ENCODE measurements at regions not wholly inside any gene's neighbourhood (a gene's known extent, or its start where the extent isn't known, plus 50 kb on each side); places are given as distances from the start of the nearest gene placed in this dataset.

GRCh38 chr6:168134560-168135201, 55.7 kb upstream of the FRMD1 start:
- Mint-ChIP-seq H3K27me3 (peaks cover 11% of the 10 kb centered on the region), H3K27ac (no peak overlapping the region)
- POLR2A ChIA-PET, result no interaction called here

More at GRCh38 chr6:168134560-168135201, 55.7 kb upstream of the FRMD1 start:
- Histone ChIP-seq H3K4me1 (ENCODE audit: control insufficient read depth in 2 of 2, insufficient read depth in 2 of 2, low read length in 2 of 2) (no peaks in the 10 kb centered on the region), H3K27ac (ENCODE audit: low read length in 2 of 2) (no peak overlapping the region), H3K4me3 (ENCODE audit: control extremely low read depth in 1 of 5, extremely low read depth in 1 of 5, insufficient read depth in 1 of 5, low read depth in 2 of 5, low read length in 4 of 5) (no peak overlapping the region), H3K79me2 (ENCODE audit: control insufficient read depth, insufficient read depth, low read length) (no peaks in the 10 kb centered on the region), H3K4me2 (replicated peaks; ENCODE audit: low read depth, low read length, poor library complexity, severe bottlenecking) (no peak overlapping the region), H3K27me3 (replicated peaks in 1 of 4; ENCODE audit: control extremely low read depth in 1 of 4, control insufficient read depth in 3 of 4, insufficient read depth in 4 of 4, low read length in 3 of 4) (peaks cover 0 to 8% (median 0%) of the 10 kb centered on the region in 4 experiments), H3K36me3 (replicated peaks in 1 of 2; ENCODE audit: control extremely low read depth in 1 of 2, control insufficient read depth in 1 of 2, extremely low read depth in 1 of 2, insufficient read depth in 2 of 2, low read length in 1 of 2) (no peaks in the 10 kb centered on the region), H3K9me3 (ENCODE audit: control extremely low read depth in 1 of 3, control insufficient read depth in 2 of 3, insufficient read depth in 1 of 3, low read length in 2 of 3) (peaks cover 0 to 3% (median 0%) of the 10 kb centered on the region in 3 donors), H4K20me1 (ENCODE audit: control insufficient read depth, insufficient read depth, low read length, poor library complexity, severe bottlenecking) (no peaks in the 10 kb centered on the region), H2AFZ (ENCODE audit: insufficient read depth, low read depth, low read length, poor library complexity, severe bottlenecking) (no peak overlapping the region), H3K9ac (ENCODE audit: low read length) (no peak overlapping the region)
- Mint-ChIP-seq H3K9me3 (ENCODE audit: insufficient read depth) (no peaks in the 10 kb centered on the region), H3K4me3 (no peak overlapping the region), H3K4me1 (no peaks in the 10 kb centered on the region)
- 91% methylated on average over 13 of the region's 16 CpGs for WGBS (ENCODE audit: insufficient coverage)
- no peak for TF ChIP-seq EZH2 (IDR thresholded peaks at IDR 0.05; ENCODE audit: borderline replicate concordance, insufficient read depth, low read depth, low read length, poor library complexity, severe bottlenecking)
- TF ChIP-seq CTCF (IDR thresholded peaks at IDR 0.05), result no peak
- intact Hi-C loops (cut with micrococcal nuclease), result no loop called here
- CTCF ChIA-PET, result no interaction called here
- DNase-seq (no peak), ATAC-seq (ENCODE audit: low read depth) (no peak)
